GM20000 (cell line): ENCODE measurements at regions not wholly inside any gene's neighbourhood (a gene's known extent, or its start where the extent isn't known, plus 50 kb on each side); places are given as distances from the start of the nearest gene placed in this dataset.

Source experiments
- DNase-seq: peaks from one replicate; pipeline ENCODE4 v3.0.0; 2012; ENCODE audit warnings: low spot score
- CTCF ChIP-seq: IDR thresholded peaks from 2 replicates; pipeline ENCODE4 v1.5.1; 2012; ENCODE audit warnings: mild to moderate bottlenecking, control low read depth; ENCODE audit errors: extremely low read depth, missing control alignments

DNA sequence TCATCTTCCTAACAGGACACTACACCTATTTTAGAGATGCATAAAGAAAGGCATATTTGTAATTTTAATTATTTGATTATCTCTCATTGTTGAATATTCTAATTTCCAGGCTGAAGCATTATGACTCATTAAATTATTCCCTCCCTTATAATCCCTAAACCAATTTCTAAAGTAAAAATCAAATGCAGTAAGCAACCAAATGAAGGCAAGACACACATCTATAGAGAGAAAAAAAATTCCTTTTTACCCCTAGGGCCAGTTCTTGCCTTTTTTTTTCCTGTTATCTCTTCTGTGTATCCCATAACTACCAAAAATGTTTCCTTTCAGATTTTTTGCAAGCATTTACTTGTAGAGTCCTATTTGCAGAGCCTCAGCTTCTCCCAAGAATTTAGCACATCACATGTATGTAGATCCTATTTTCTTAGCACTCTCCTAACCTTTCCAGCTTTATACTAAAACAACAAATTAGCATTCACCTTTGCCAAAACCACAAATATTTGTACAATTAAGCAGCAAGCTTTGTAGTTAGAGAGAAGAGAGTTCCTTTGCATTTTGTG is 177.9 kb downstream of the SATB1 start:
- no peak for TF ChIP-seq CTCF
- no peak for DNase-seq

GRCh38 chr3:18246336-18247060 is 178.6 kb downstream of the SATB1 start:
- DNase-seq: no peak
- TF ChIP-seq CTCF: no peak

DNA sequence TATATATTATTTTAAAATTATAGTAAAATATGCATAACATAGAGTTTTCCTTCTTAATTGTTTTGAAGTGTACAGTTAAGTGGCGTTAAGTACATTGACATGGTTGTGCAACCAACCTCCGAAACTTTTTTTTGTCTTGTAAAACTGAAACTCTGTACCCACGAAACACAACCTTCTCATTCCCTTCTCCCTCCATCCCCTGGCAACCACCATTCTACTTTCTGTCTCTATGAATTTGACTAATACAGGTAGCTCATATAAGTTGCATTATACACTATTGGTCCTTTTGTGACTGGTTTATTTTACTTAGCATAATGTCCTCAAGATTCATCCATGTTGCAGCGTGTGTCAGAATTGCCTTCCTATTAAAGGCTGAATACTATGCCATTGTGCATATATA is 179.4 kb downstream of the SATB1 start:
- TF ChIP-seq CTCF: no peak
- no peak for DNase-seq

DNA sequence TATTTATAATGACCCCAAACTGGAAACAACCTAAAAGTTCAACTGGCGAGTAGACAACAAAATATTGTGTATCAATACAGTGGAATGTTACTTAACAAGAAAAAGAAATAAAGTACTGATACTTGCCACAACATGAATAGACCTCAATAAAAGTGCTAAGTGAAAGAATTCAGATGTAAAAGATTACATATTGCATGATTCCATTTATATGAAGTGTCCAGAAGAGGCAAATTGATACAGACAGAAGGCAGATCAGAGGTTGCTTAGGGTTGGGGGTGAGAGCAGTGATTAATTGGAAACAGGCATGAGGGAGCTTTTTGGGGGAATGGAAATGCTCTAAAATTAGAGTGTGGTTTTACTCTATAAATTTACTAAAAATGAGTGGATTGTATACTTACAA is 183.3 kb downstream of the SATB1 start:
- no peak for TF ChIP-seq CTCF
- DNase-seq: no peak

GRCh38 chr3:18239674-18240073 is 185.5 kb downstream of the SATB1 start:
- DNase-seq: no peak
- no peak for TF ChIP-seq CTCF

GRCh38 chr3:18238746-18239331 is 186.3 kb downstream of the SATB1 start:
- no peak for DNase-seq
- TF ChIP-seq CTCF: no peak

DNA sequence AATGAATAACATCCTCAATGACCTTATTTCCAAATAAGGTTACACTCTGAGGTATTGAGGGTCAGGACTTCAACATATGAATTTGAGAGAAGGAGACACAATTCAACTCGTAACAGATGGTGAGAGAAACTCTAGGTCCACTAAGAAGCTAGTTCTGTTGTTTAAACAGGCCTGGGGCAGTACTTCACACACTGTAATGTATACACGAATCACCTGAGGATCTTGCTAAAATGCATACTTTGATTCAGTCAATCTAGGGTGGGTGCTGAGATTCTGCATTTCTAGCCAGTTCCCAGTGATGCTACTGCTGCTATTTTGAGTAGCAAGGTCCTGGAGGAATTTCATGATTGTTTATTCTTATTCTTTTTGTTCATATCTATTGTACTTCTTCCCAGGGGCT is 186.8 kb downstream of the SATB1 start:
- DNase-seq: no peak

More for the DNA sequence above, 186.8 kb downstream of the SATB1 start:
- TF ChIP-seq CTCF: no peak
